Mesothelial cell of epicardium (in vitro differentiated cells): ENCODE measurements at regions not wholly inside any gene's neighbourhood (a gene's known extent, or its start where the extent isn't known, plus 50 kb on each side); places are given as distances from the start of the nearest gene placed in this dataset.

Source experiments
- DNase-seq, 2 experiments: peaks; one replicate each; pipeline ENCODE4 v3.0.0; 2021; ENCODE audit warnings: low spot score in 2 of 2; ENCODE audit not compliant: unreplicated experiment in 2 of 2
- H3K27ac Mint-ChIP-seq: 2 replicates; pipeline ENCODE4 v1.8.0; 2021; ENCODE audit warnings: mixed read lengths
- H3K27me3 Mint-ChIP-seq: 2 replicates; pipeline ENCODE4 v1.8.0; 2021; ENCODE audit warnings: low read depth, mixed read lengths
- H3K36me3 Mint-ChIP-seq: 2 replicates; pipeline ENCODE4 v1.8.0; 2021; ENCODE audit warnings: mixed read lengths
- H3K4me1 Mint-ChIP-seq: 2 replicates; pipeline ENCODE4 v1.8.0; 2021; ENCODE audit warnings: mixed read lengths
- H3K4me3 Mint-ChIP-seq: 2 replicates; pipeline ENCODE4 v1.8.0; 2021; ENCODE audit warnings: mild to moderate bottlenecking, moderate library complexity, mixed read lengths
- H3K9me3 Mint-ChIP-seq: 2 replicates; pipeline ENCODE4 v1.8.0; 2021; ENCODE audit warnings: mixed read lengths
- CTCF ChIP-seq: fragments of 200-600 bp; sonication (generic); IDR thresholded peaks from one replicate; pipeline ENCODE4 v1.5.0; 2021; ENCODE audit warnings: antibody characterized with exemption; ENCODE audit not compliant: unreplicated experiment

- Mint-ChIP-seq H3K36me3 (no peaks in the 10 kb centered on the region), H3K27me3 (no peaks in the 10 kb centered on the region), H3K4me1 (peaks cover 7% of the 10 kb centered on the region), H3K4me3 (no peak overlapping the region), H3K27ac (no peak overlapping the region), H3K9me3 (no peaks in the 10 kb centered on the region)
- no peak for TF ChIP-seq CTCF
- DNase-seq = peak in 1 of 2 experiments; percentile 14
Measured at GRCh38 chr18:79579807-79580497, 99.7 kb upstream of the CTDP1 start.

DNA sequence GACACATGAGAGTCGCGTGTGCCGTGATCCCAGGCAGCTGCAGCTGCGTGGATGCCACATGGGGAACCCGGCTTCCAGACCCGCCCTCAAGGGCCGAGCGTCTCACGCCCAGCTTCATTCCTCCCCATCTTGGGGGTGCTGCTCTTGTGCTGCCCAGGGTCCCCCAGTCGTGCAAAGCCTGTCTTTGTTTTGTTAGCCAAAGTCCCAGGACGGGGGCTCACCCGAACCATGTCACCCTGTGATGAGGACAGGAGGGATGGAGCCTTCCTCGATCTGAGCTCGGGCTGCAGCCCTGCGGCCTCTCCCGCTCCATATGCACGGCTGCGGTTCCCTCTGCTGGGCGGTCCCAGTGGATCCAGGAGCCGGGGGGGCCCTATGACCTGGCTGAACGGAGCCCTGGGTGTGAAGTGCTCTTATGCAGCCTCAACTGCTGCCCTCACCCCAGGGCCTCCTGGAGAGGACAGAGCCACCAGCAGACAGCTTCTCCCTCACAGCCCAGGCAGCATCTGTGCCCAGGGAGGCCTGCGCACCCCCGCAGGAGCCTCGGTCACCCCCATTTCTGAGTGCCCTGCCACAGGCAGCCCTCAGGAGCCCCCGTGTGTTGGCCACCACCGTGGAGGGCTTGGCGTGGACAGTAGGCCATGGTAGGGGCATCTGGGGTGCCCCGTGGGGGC lies 99.0 kb upstream of the CTDP1 start:
- no peaks in the 10 kb centered on the region for H3K9me3 Mint-ChIP-seq
- peak in 1 of 2 experiments; percentile 10 for DNase-seq

GRCh38 chr18:79581406-79581805 lies 98.2 kb upstream of the CTDP1 start:
- Mint-ChIP-seq H3K4me3 (no peak overlapping the region), H3K9me3 (no peaks in the 10 kb centered on the region), H3K27ac (no peak overlapping the region), H3K36me3 (no peaks in the 10 kb centered on the region), H3K4me1 (peaks cover 5% of the 10 kb centered on the region), H3K27me3 (no peaks in the 10 kb centered on the region)
- TF ChIP-seq CTCF = no peak
- peak in 1 of 2 experiments; percentile 10 for DNase-seq

More for the DNA sequence above, 99.0 kb upstream of the CTDP1 start:
- no peak overlapping the region for H3K27ac Mint-ChIP-seq
- no peak for TF ChIP-seq CTCF
- no peaks in the 10 kb centered on the region for H3K27me3 Mint-ChIP-seq
- H3K4me3 Mint-ChIP-seq = no peak overlapping the region
- no peaks in the 10 kb centered on the region for H3K36me3 Mint-ChIP-seq
- H3K4me1 Mint-ChIP-seq = peaks cover 7% of the 10 kb centered on the region

DNA sequence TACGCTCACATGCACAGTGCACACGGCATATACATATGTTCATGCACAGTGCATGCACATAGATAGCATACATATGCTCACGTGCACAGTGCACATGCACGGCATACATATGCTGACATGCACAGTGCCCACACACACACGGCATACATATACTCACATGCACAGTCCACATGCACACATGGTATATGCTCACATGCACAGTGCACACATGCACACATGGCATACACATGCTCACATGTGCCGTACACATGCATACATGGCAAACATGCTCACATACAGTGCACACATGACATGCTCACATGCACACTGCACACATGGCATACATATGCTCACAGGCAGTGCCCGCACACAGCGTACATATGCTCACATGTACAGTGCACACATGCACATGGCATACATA lies 97.7 kb upstream of the CTDP1 start:
- Mint-ChIP-seq H3K4me3 (no peak overlapping the region), H3K4me1 (peaks cover 5% of the 10 kb centered on the region), H3K36me3 (no peaks in the 10 kb centered on the region), H3K27ac (no peak overlapping the region), H3K9me3 (no peaks in the 10 kb centered on the region), H3K27me3 (no peaks in the 10 kb centered on the region)
- DNase-seq = peak in 1 of 2 experiments; percentile 3
- no peak for TF ChIP-seq CTCF

- Mint-ChIP-seq H3K4me1 (peaks cover 5% of the 10 kb centered on the region), H3K9me3 (no peaks in the 10 kb centered on the region), H3K36me3 (no peaks in the 10 kb centered on the region), H3K27me3 (no peaks in the 10 kb centered on the region), H3K27ac (no peak overlapping the region), H3K4me3 (no peak overlapping the region)
- no peak for TF ChIP-seq CTCF
- no peak for DNase-seq
Measured at GRCh38 chr18:79582978-79583377, 96.6 kb upstream of the CTDP1 start.
